A549 (cell line): ENCODE measurements at regions not wholly inside any gene's neighbourhood (a gene's known extent, or its start where the extent isn't known, plus 50 kb on each side); places are given as distances from the start of the nearest gene placed in this dataset.

Source experiments
- ATAC-seq, 2 experiments: fragments of 200-7000 bp in 1 of 2; fragments of >200 bp in 1 of 2; cut with Nextera tagmentation in 1 of 2; cut with Tn5 transposase in 1 of 2; 3 replicates each; pipeline versions ENCODE4 v1.8.0 to v1.9.1; 2018 to 2020; ENCODE audit warnings: mild to moderate bottlenecking in 1 of 2, moderate library complexity in 1 of 2
- CTCF ChIA-PET: fragments of 300-600 bp; sonication (Branson Sonifier 250); formaldehyde crosslinking; extraction: SDS; loops from one replicate; lab custom pipeline; 2021; ENCODE audit warnings: antibody characterized with exemption, inconsistent platforms; lab: Yijun Ruan, JAX
- POLR2A ChIA-PET: fragments of 350-600 bp; formaldehyde crosslinking; extraction: SDS; loops from one replicate; lab custom pipeline; 2021; ENCODE audit warnings: antibody characterized with exemption, inconsistent platforms; lab: Yijun Ruan, JAX
- DNase-seq, 2 experiments: peaks; one replicate each; pipeline versions ENCODE4 v3.0.0 to v3.0.0-alpha.2; 2011 to 2016; ENCODE audit warnings: low read depth in 1 of 2, low spot score in 1 of 2
- FAIRE-seq: peaks from 2 replicates; lab custom pipeline; 2011; peaks lifted over from hg19 to GRCh38; lab: Jason Lieb, UNC
- H3K27ac ChIP-seq, 2 experiments: fragments of >200 bp; sonication (Bioruptor Twin); formaldehyde crosslinking; 3 replicates each; pipeline ENCODE4 v1.5.1; 2016 to 2017
- H3K4me1 ChIP-seq: fragments of >200 bp; sonication (Bioruptor Twin); formaldehyde crosslinking; 3 replicates; pipeline ENCODE4 v1.6.1; 2016
- H3K4me2 ChIP-seq: fragments of >200 bp; sonication (Bioruptor Twin); formaldehyde crosslinking; 3 replicates; pipeline ENCODE4 v1.6.1; 2016
- H3K4me3 ChIP-seq: fragments of >200 bp; sonication (Bioruptor Twin); formaldehyde crosslinking; 3 replicates; pipeline ENCODE4 v1.5.1; 2016
- H3K9me3 ChIP-seq: fragments of >200 bp; sonication (Bioruptor Twin); formaldehyde crosslinking; 3 replicates; pipeline ENCODE4 v1.6.1; 2016
- BHLHE40 ChIP-seq: IDR thresholded peaks from 2 replicates; pipeline ENCODE4 v1.6.1; 2012; ENCODE audit warnings: low read depth, low read length, inconsistent platforms
- CTCF ChIP-seq: fragments of >200 bp; sonication (Bioruptor Twin); formaldehyde crosslinking; IDR thresholded peaks from 3 replicates; pipeline ENCODE4 v1.5.1; 2016
- EHF ChIP-seq: fragments of 250-450 bp; sonication (Bioruptor Pico); IDR thresholded peaks from 2 replicates; pipeline ENCODE4 v1.5.0; 2020; ENCODE audit warnings: mild to moderate bottlenecking
- FOSL2 ChIP-seq, 2 experiments: fragments of 450-650 bp in 1 of 2; fragments of >200 bp in 1 of 2; sonication (Bioruptor Twin) in 1 of 2; formaldehyde crosslinking; IDR thresholded peaks; 2 replicates each; pipeline versions ENCODE4 v1.5.0 to v1.6.1; 2016 to 2020; ENCODE audit warnings: mild to moderate bottlenecking in 1 of 2, moderate library complexity in 1 of 2
- FOXS1 ChIP-seq: fragments of 250-450 bp; sonication (Bioruptor Pico); IDR thresholded peaks from 2 replicates; pipeline ENCODE4 v1.5.0; 2020; ENCODE audit warnings: mild to moderate bottlenecking, moderate library complexity
- GATA3 ChIP-seq: IDR thresholded peaks from 2 replicates; pipeline ENCODE4 v1.6.1; 2012; ENCODE audit warnings: borderline replicate concordance
- HOXA7 ChIP-seq: fragments of 250-450 bp; sonication (Bioruptor Pico); IDR thresholded peaks from 2 replicates; pipeline ENCODE4 v1.5.0; 2020; ENCODE audit warnings: mild to moderate bottlenecking, moderate library complexity
- MAFK ChIP-seq: fragments of 450-650 bp; IDR thresholded peaks from 2 replicates; pipeline ENCODE4 v1.6.1; 2014; ENCODE audit not compliant: partially characterized antibody
- MYC ChIP-seq: IDR thresholded peaks from 2 replicates; pipeline ENCODE4 v1.6.1; 2012; ENCODE audit warnings: mild to moderate bottlenecking, inconsistent platforms, low read length, improper control_type of control experiment, borderline replicate concordance
- NFE2L2 ChIP-seq: fragments of 150-350 bp; conservative IDR thresholded peaks from 2 replicates; pipeline ENCODE4 v1.6.1; 2014; ENCODE audit warnings: low read length
- NPAS2 ChIP-seq: fragments of 250-450 bp; sonication (Bioruptor Pico); IDR thresholded peaks from 2 replicates; pipeline ENCODE4 v1.8.0; 2022; ENCODE audit warnings: mild to moderate bottlenecking, moderate library complexity, borderline replicate concordance
- RARB ChIP-seq: fragments of 250-450 bp; sonication (Bioruptor Pico); IDR thresholded peaks from 2 replicates; pipeline ENCODE4 v1.8.0; 2021; ENCODE audit warnings: mild to moderate bottlenecking, moderate library complexity
- RCOR1 ChIP-seq: fragments of 150-350 bp; IDR thresholded peaks from 2 replicates; pipeline ENCODE4 v1.6.1; 2014; ENCODE audit warnings: antibody characterized with exemption, low read length, low read depth
- REST ChIP-seq: fragments of 200-600 bp; sonication (generic); IDR thresholded peaks from 2 replicates; pipeline ENCODE4 v1.6.1; 2016; ENCODE audit warnings: antibody characterized with exemption, mild to moderate bottlenecking, moderate library complexity
- RFX5 ChIP-seq: fragments of 450-650 bp; IDR thresholded peaks from 2 replicates; pipeline ENCODE4 v1.7.1; 2014; ENCODE audit warnings: antibody characterized with exemption, mild to moderate bottlenecking, moderate library complexity
- SREBF2 ChIP-seq: fragments of 450-650 bp; IDR thresholded peaks from 2 replicates; pipeline ENCODE4 v1.6.1; 2014; ENCODE audit warnings: mild to moderate bottlenecking, moderate library complexity
- TFCP2L1 ChIP-seq: fragments of 250-450 bp; sonication (Bioruptor Pico); IDR thresholded peaks from 2 replicates; pipeline ENCODE4 v1.5.0; 2021; ENCODE audit warnings: mild to moderate bottlenecking
- ZNF302 ChIP-seq: fragments of 250-450 bp; sonication (Bioruptor Pico); IDR thresholded peaks from 2 replicates; pipeline ENCODE4 v1.9.0; 2021; ENCODE audit warnings: inconsistent platforms, mild to moderate bottlenecking, moderate library complexity
- WGBS: methylation state at CpG from one replicate; pipeline ENCODE4 v1.1.6; 2017; ENCODE audit errors: missing lambda C conversion rate; 5-methylcytosine and 5-hydroxymethylcytosine counted together
- TF ChIP-seq, protein P1 (sequence below): IDR thresholded peaks from 2 replicates; pipeline ENCODE4 v1.6.1; 2012; ENCODE audit warnings: low read depth, borderline replicate concordance
- TF ChIP-seq, protein P2 (sequence below): fragments of 150-350 bp; IDR thresholded peaks from 2 replicates; pipeline ENCODE4 v1.6.1; 2014; ENCODE audit warnings: low read depth, mild to moderate bottlenecking, low read length

- DNase-seq: no peak
- H3K4me1 ChIP-seq: no peaks in the 10 kb centered on the region
- POLR2A ChIA-PET: no interaction called here
- no peak for ATAC-seq
- no peak overlapping the region for H3K27ac ChIP-seq
- FAIRE-seq: no peak
- 16% methylated on average over 5 of the region's 5 CpGs for WGBS
- CTCF ChIA-PET: interaction anchor here (2.1 kb wide), 1 partner anchor 218 kb away, joined by 6 read pairs; no protein-coding TSS in a partner anchor
- no peaks in the 10 kb centered on the region for H3K9me3 ChIP-seq
- TF ChIP-seq, protein P1, sequence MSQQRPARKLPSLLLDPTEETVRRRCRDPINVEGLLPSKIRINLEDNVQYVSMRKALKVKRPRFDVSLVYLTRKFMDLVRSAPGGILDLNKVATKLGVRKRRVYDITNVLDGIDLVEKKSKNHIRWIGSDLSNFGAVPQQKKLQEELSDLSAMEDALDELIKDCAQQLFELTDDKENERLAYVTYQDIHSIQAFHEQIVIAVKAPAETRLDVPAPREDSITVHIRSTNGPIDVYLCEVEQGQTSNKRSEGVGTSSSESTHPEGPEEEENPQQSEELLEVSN: no peak
- TF ChIP-seq RCOR1 (no peak), MYC (no peak)
- no peak overlapping the region for H3K4me2 ChIP-seq
- no peak overlapping the region for H3K4me3 ChIP-seq
These were observed 104.7 kb upstream of the IKZF1 start for GRCh38 chr7:50199824-50200223.

- ATAC-seq: no peak
- POLR2A ChIA-PET: no interaction called here
These were observed 104.5 kb upstream of the ZPBP start for GRCh38 chr7:50197549-50197948.

More at GRCh38 chr7:50197549-50197948, 104.5 kb upstream of the ZPBP start:
- TF ChIP-seq ZNF302 (CRISPR knock-in tag) (no peak), NFE2L2 (no peak), FOXS1 (CRISPR knock-in tag) (no peak), SREBF2 (no peak), REST (no peak), RFX5 (no peak), GATA3 (no peak), HOXA7 (CRISPR knock-in tag) (no peak), TFCP2L1 (CRISPR knock-in tag) (no peak), MAFK (no peak), CTCF (no peak), EHF (CRISPR knock-in tag) (no peak), RARB (CRISPR knock-in tag) (no peak), FOSL2 (IDR thresholded peaks at IDR 0.05) (no peak), FOSL2 (CRISPR knock-in tag; IDR thresholded peaks at IDR 0.05) (no peak), BHLHE40 (no peak), RCOR1 (no peak), NPAS2 (no peak)
- TF ChIP-seq, protein P2, sequence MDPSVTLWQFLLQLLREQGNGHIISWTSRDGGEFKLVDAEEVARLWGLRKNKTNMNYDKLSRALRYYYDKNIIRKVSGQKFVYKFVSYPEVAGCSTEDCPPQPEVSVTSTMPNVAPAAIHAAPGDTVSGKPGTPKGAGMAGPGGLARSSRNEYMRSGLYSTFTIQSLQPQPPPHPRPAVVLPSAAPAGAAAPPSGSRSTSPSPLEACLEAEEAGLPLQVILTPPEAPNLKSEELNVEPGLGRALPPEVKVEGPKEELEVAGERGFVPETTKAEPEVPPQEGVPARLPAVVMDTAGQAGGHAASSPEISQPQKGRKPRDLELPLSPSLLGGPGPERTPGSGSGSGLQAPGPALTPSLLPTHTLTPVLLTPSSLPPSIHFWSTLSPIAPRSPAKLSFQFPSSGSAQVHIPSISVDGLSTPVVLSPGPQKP: no peak
- Histone ChIP-seq H3K4me1 (no peaks in the 10 kb centered on the region), H3K4me3 (no peak overlapping the region), H3K9me3 (no peaks in the 10 kb centered on the region), H3K4me2 (no peak overlapping the region), H3K27ac (no peak overlapping the region)
- 15% methylated on average over 9 of the region's 9 CpGs for WGBS
- CTCF ChIA-PET: interaction anchor here (1.3 to 1.5 kb wide), 3 partner anchors 8 to 963 kb away, joined by 4 to 6 read pairs (median 4); no protein-coding TSS in a partner anchor
- FAIRE-seq (no peak), DNase-seq (no peak)
